ENCODE measurements at regions not wholly inside any gene's neighbourhood (a gene's known extent, or its start where the extent isn't known, plus 50 kb on each side); places are given as distances from the start of the nearest gene placed in this dataset.

GRCh38 chr7:41465571-41465970 lies 237.3 kb downstream of the INHBA start:
- no peaks in the 10 kb centered on the region; the same call in 1 of the 2 replicates for H3K4me1 ChIP-seq (ENCODE audit: control insufficient read depth, insufficient read depth, low read length)
- intact Hi-C loops (cut with micrococcal nuclease; ENCODE audit: unreplicated experiment) (no loop called here), in situ Hi-C loops (cut with MboI) (no loop called here)
- POLR2A ChIA-PET, result no interaction called here
- CTCF ChIA-PET, result no interaction called here
- no peak overlapping the region for H3K4me2 ChIP-seq (ENCODE audit: control insufficient read depth, insufficient read depth)
- 70% methylated on average over 5 of the region's 5 CpGs for whole genome bisulfite sequencing (ENCODE audit: insufficient coverage, insufficient replicate concordance, low lambda C conversion rate, missing lambda C conversion rate)
- H2AFZ ChIP-seq (ENCODE audit: control insufficient read depth, low read depth, low read length), result no peak overlapping the region
- no peak for TF ChIP-seq CHD2 (IDR thresholded peaks at IDR 0.05; ENCODE audit: borderline replicate concordance, low read depth, low read length)
- no peak overlapping the region for H3K27ac ChIP-seq (ENCODE audit: control insufficient read depth, insufficient read depth)
- H3K9me3 ChIP-seq (replicated peaks; ENCODE audit: control insufficient read depth, insufficient read depth, low read length), result no peaks in the 10 kb centered on the region
- H3K9ac ChIP-seq (ENCODE audit: control insufficient read depth, insufficient read depth, low read length), result no peak overlapping the region
- no peaks in the 10 kb centered on the region for H3K27me3 ChIP-seq (replicated peaks in 1 of 2; ENCODE audit: control insufficient read depth in 2 of 2, insufficient read depth in 2 of 2, low read length in 1 of 2)
- RAD21 ChIA-PET (ENCODE audit: unreplicated experiment), result no interaction called here
- FAIRE-seq, result no peak
- H3K36me3 ChIP-seq (ENCODE audit: control insufficient read depth in 2 of 2, insufficient read depth in 2 of 2, low read length in 1 of 2), result no peaks in the 10 kb centered on the region
- no peak overlapping the region for H3K4me3 ChIP-seq
- no peak for ATAC-seq
- H3K79me2 ChIP-seq (ENCODE audit: control insufficient read depth, insufficient read depth, low read length), result no peaks in the 10 kb centered on the region
- no peaks in the 10 kb centered on the region for H4K20me1 ChIP-seq (ENCODE audit: control insufficient read depth, insufficient read depth)
- SMC1A ChIA-PET (ENCODE audit: uncharacterized antibody, unreplicated experiment), result no interaction called here
- no TSS peak for BruUV-seq (replicated peaks)
- no peak for DNase-seq (ENCODE audit: low read depth, low spot score)

GRCh38 chr7:41463770-41464470 lies 239.0 kb downstream of the INHBA start:
- Histone ChIP-seq H3K4me3 (no peak overlapping the region), H2AFZ (ENCODE audit: control insufficient read depth, low read depth, low read length) (no peak overlapping the region), H3K27ac (ENCODE audit: control insufficient read depth, insufficient read depth) (no peak overlapping the region), H3K9ac (ENCODE audit: control insufficient read depth, insufficient read depth, low read length) (no peak overlapping the region), H3K9me3 (replicated peaks; ENCODE audit: control insufficient read depth, insufficient read depth, low read length) (no peaks in the 10 kb centered on the region), H3K36me3 (ENCODE audit: control insufficient read depth in 2 of 2, insufficient read depth in 2 of 2, low read length in 1 of 2) (no peaks in the 10 kb centered on the region), H4K20me1 (ENCODE audit: control insufficient read depth, insufficient read depth) (no peaks in the 10 kb centered on the region), H3K4me1 (ENCODE audit: control insufficient read depth, insufficient read depth, low read length) (no peaks in the 10 kb centered on the region; the same call in 1 of the 2 replicates), H3K4me2 (ENCODE audit: control insufficient read depth, insufficient read depth) (no peak overlapping the region), H3K79me2 (ENCODE audit: control insufficient read depth, insufficient read depth, low read length) (no peaks in the 10 kb centered on the region), H3K27me3 (replicated peaks in 1 of 2; ENCODE audit: control insufficient read depth in 2 of 2, insufficient read depth in 2 of 2, low read length in 1 of 2) (no peaks in the 10 kb centered on the region)
- FAIRE-seq (no peak), ATAC-seq (no peak), DNase-seq (ENCODE audit: low read depth, low spot score) (no peak)
- ChIA-PET POLR2A (no interaction called here), CTCF (interaction anchor here (0.6 kb wide), 1 partner anchor 665 kb away, joined by 3 read pairs; no protein-coding TSS in a partner anchor), SMC1A (ENCODE audit: uncharacterized antibody, unreplicated experiment) (interaction anchor here (0.6 to 0.9 kb wide), 2 partner anchors 10 to 13 kb away, joined by 3 to 4 read pairs; no protein-coding TSS in a partner anchor), RAD21 (ENCODE audit: unreplicated experiment) (interaction anchor here (0.9 kb wide), 1 partner anchor 14 kb away, joined by 3 read pairs; no protein-coding TSS in a partner anchor)
- no TSS peak for BruUV-seq (replicated peaks)
- WGBS (ENCODE audit: insufficient coverage, insufficient replicate concordance, low lambda C conversion rate, missing lambda C conversion rate), result 38% methylated on average over 3 of the region's 3 CpGs
- intact Hi-C loops (cut with micrococcal nuclease; ENCODE audit: unreplicated experiment) (no loop called here), in situ Hi-C loops (cut with MboI) (no loop called here)
- TF ChIP-seq RELB (IDR thresholded peaks at IDR 0.05; ENCODE audit: low read depth), result no peak
- TF ChIP-seq NBN (IDR thresholded peaks at IDR 0.05), result no peak
- no peak for TF ChIP-seq IRF4 (IDR thresholded peaks at IDR 0.05; ENCODE audit: low read depth, low read length)
- no peak for TF ChIP-seq ZNF24 (IDR thresholded peaks at IDR 0.05)
- no peak for TF ChIP-seq CTCF (IDR thresholded peaks at IDR 0.05 in 2 of 3, conservative IDR thresholded peaks at IDR 0.05 in 1 of 3; ENCODE audit: control insufficient read depth in 2 of 3, extremely low read depth in 1 of 3, insufficient read depth in 1 of 3, low read depth in 3 of 3, low read length in 3 of 3)
- no peak for TF ChIP-seq ZNF687 (IDR thresholded peaks at IDR 0.05)

Data from GM12878 (cell line).